ENCODE measurements at regions not wholly inside any gene's neighbourhood (a gene's known extent, or its start where the extent isn't known, plus 50 kb on each side); places are given as distances from the start of the nearest gene placed in this dataset.
A peak's percentile ranks its signal among the peaks of the same experiment; 100 is the strongest.
"Not testable (repeated sequence)": the region's sequence is repeated elsewhere in the genome, so short reads cannot be mapped to it uniquely, and the experiment has no call there.

- no peaks in the 10 kb centered on the region for H3K9me3 ChIP-seq (ENCODE audit: control insufficient read depth, insufficient read depth, low read length)
- no peaks in the 10 kb centered on the region for H3K4me1 ChIP-seq (ENCODE audit: control insufficient read depth, insufficient read depth, low read length)
- no peaks in the 10 kb centered on the region for H3K36me3 ChIP-seq (ENCODE audit: control insufficient read depth, insufficient read depth, low read length)
- peak in 2 of 6 donors; percentile 30 to 40 for DNase-seq (ENCODE audit: low read depth in 4 of 6, low spot score in 6 of 6)
- H3K27ac ChIP-seq (ENCODE audit: low read depth, low read length) = no peak overlapping the region
- no peaks in the 10 kb centered on the region for H3K27me3 ChIP-seq (ENCODE audit: control insufficient read depth, insufficient read depth, low read length)
- no CpG with 5 or more reads among the region's 1 CpG for WGBS (ENCODE audit: insufficient coverage)
- H3K4me3 ChIP-seq (ENCODE audit: low read depth, low read length) = no peak overlapping the region
Measured at GRCh38 chr6:95879856-95880255, 135.9 kb upstream of the FUT9 start.

GRCh38 chr6:95882371-95882770 is 133.4 kb upstream of the FUT9 start:
- Histone ChIP-seq H3K27me3 (ENCODE audit: control insufficient read depth, insufficient read depth, low read length) (no peaks in the 10 kb centered on the region), H3K4me3 (ENCODE audit: low read depth, low read length) (no peak overlapping the region), H3K4me1 (ENCODE audit: control insufficient read depth, insufficient read depth, low read length) (no peaks in the 10 kb centered on the region), H3K36me3 (ENCODE audit: control insufficient read depth, insufficient read depth, low read length) (no peaks in the 10 kb centered on the region), H3K9me3 (ENCODE audit: control insufficient read depth, insufficient read depth, low read length) (no peaks in the 10 kb centered on the region), H3K27ac (ENCODE audit: low read depth, low read length) (no peak overlapping the region)
- WGBS (ENCODE audit: insufficient coverage) = no CpG with 5 or more reads among the region's 4 CpGs
- peak in 1 of 6 donors; percentile 4 for DNase-seq (ENCODE audit: low read depth in 4 of 6, low spot score in 6 of 6)

GRCh38 chr6:95888711-95889110 is 127.1 kb upstream of the FUT9 start:
- H3K4me3 ChIP-seq (ENCODE audit: low read depth, low read length); DNase-seq (ENCODE audit: low read depth in 4 of 6, low spot score in 6 of 6); H3K9me3 ChIP-seq (ENCODE audit: control insufficient read depth, insufficient read depth, low read length); H3K4me1 ChIP-seq (ENCODE audit: control insufficient read depth, insufficient read depth, low read length); H3K36me3 ChIP-seq (ENCODE audit: control insufficient read depth, insufficient read depth, low read length); H3K27ac ChIP-seq (ENCODE audit: low read depth, low read length); H3K27me3 ChIP-seq (ENCODE audit: control insufficient read depth, insufficient read depth, low read length): not testable (repeated sequence)
- WGBS (ENCODE audit: insufficient coverage) = 100% methylated on average over 1 of the region's 2 CpGs

- no peak for DNase-seq (ENCODE audit: low read depth in 4 of 6, low spot score in 6 of 6)
- Histone ChIP-seq H3K27ac (ENCODE audit: low read depth, low read length) (no peak overlapping the region), H3K9me3 (ENCODE audit: control insufficient read depth, insufficient read depth, low read length) (no peaks in the 10 kb centered on the region), H3K4me1 (ENCODE audit: control insufficient read depth, insufficient read depth, low read length) (no peaks in the 10 kb centered on the region), H3K4me3 (ENCODE audit: low read depth, low read length) (no peak overlapping the region), H3K36me3 (ENCODE audit: control insufficient read depth, insufficient read depth, low read length) (no peaks in the 10 kb centered on the region), H3K27me3 (ENCODE audit: control insufficient read depth, insufficient read depth, low read length) (no peaks in the 10 kb centered on the region)
- WGBS (ENCODE audit: insufficient coverage) = no CpG with 5 or more reads among the region's 3 CpGs
Measured at GRCh38 chr6:95905132-95905531, 110.6 kb upstream of the FUT9 start.

GRCh38 chr6:95917034-95917433 is 98.7 kb upstream of the FUT9 start:
- Histone ChIP-seq H3K4me3 (ENCODE audit: low read depth, low read length) (no peak overlapping the region), H3K9me3 (ENCODE audit: control insufficient read depth, insufficient read depth, low read length) (no peaks in the 10 kb centered on the region), H3K27me3 (ENCODE audit: control insufficient read depth, insufficient read depth, low read length) (no peaks in the 10 kb centered on the region), H3K4me1 (ENCODE audit: control insufficient read depth, insufficient read depth, low read length) (no peaks in the 10 kb centered on the region), H3K36me3 (ENCODE audit: control insufficient read depth, insufficient read depth, low read length) (no peaks in the 10 kb centered on the region), H3K27ac (ENCODE audit: low read depth, low read length) (no peak overlapping the region)
- no CpG with 5 or more reads among the region's 2 CpGs for WGBS (ENCODE audit: insufficient coverage)
- DNase-seq (ENCODE audit: low read depth in 4 of 6, low spot score in 6 of 6) = no peak

- 86% methylated on average over 1 of the region's 1 CpG for WGBS (ENCODE audit: insufficient coverage)
- Histone ChIP-seq H3K27ac (ENCODE audit: low read depth, low read length) (no peak overlapping the region), H3K4me1 (ENCODE audit: control insufficient read depth, insufficient read depth, low read length) (no peaks in the 10 kb centered on the region), H3K4me3 (ENCODE audit: low read depth, low read length) (no peak overlapping the region), H3K27me3 (ENCODE audit: control insufficient read depth, insufficient read depth, low read length) (no peaks in the 10 kb centered on the region), H3K9me3 (ENCODE audit: control insufficient read depth, insufficient read depth, low read length) (no peaks in the 10 kb centered on the region), H3K36me3 (ENCODE audit: control insufficient read depth, insufficient read depth, low read length) (no peaks in the 10 kb centered on the region)
- no peak for DNase-seq (ENCODE audit: low read depth in 4 of 6, low spot score in 6 of 6)
Measured at GRCh38 chr6:95923518-95923917, 92.3 kb upstream of the FUT9 start.

- Histone ChIP-seq H3K9me3 (ENCODE audit: control insufficient read depth, insufficient read depth, low read length) (no peaks in the 10 kb centered on the region), H3K4me1 (ENCODE audit: control insufficient read depth, insufficient read depth, low read length) (no peaks in the 10 kb centered on the region), H3K4me3 (ENCODE audit: low read depth, low read length) (no peak overlapping the region), H3K36me3 (ENCODE audit: control insufficient read depth, insufficient read depth, low read length) (no peaks in the 10 kb centered on the region), H3K27ac (ENCODE audit: low read depth, low read length) (no peak overlapping the region), H3K27me3 (ENCODE audit: control insufficient read depth, insufficient read depth, low read length) (no peaks in the 10 kb centered on the region)
- no peak for DNase-seq (ENCODE audit: low read depth in 4 of 6, low spot score in 6 of 6)
- no CpG with 5 or more reads among the region's 2 CpGs for WGBS (ENCODE audit: insufficient coverage)
Measured at GRCh38 chr6:95935736-95936135, 80.0 kb upstream of the FUT9 start.

- Histone ChIP-seq H3K9me3 (ENCODE audit: control insufficient read depth, insufficient read depth, low read length) (peaks cover 1% of the 10 kb centered on the region), H3K4me1 (ENCODE audit: control insufficient read depth, insufficient read depth, low read length) (no peaks in the 10 kb centered on the region), H3K27ac (ENCODE audit: low read depth, low read length) (no peak overlapping the region), H3K4me3 (ENCODE audit: low read depth, low read length) (no peak overlapping the region), H3K27me3 (ENCODE audit: control insufficient read depth, insufficient read depth, low read length) (no peaks in the 10 kb centered on the region), H3K36me3 (ENCODE audit: control insufficient read depth, insufficient read depth, low read length) (no peaks in the 10 kb centered on the region)
- WGBS (ENCODE audit: insufficient coverage) = no CpG with 5 or more reads among the region's 2 CpGs
- DNase-seq (ENCODE audit: low read depth in 4 of 6, low spot score in 6 of 6) = no peak
Measured at GRCh38 chr6:95946906-95947305, 68.9 kb upstream of the FUT9 start.

GRCh38 chr6:95948324-95948723 is 67.5 kb upstream of the FUT9 start:
- Histone ChIP-seq H3K9me3 (ENCODE audit: control insufficient read depth, insufficient read depth, low read length) (peaks cover 1% of the 10 kb centered on the region), H3K36me3 (ENCODE audit: control insufficient read depth, insufficient read depth, low read length) (no peaks in the 10 kb centered on the region), H3K4me3 (ENCODE audit: low read depth, low read length) (no peak overlapping the region), H3K4me1 (ENCODE audit: control insufficient read depth, insufficient read depth, low read length) (no peaks in the 10 kb centered on the region), H3K27me3 (ENCODE audit: control insufficient read depth, insufficient read depth, low read length) (no peaks in the 10 kb centered on the region), H3K27ac (ENCODE audit: low read depth, low read length) (no peak overlapping the region)
- DNase-seq (ENCODE audit: low read depth in 4 of 6, low spot score in 6 of 6) = no peak
- no CpG with 5 or more reads among the region's 1 CpG for WGBS (ENCODE audit: insufficient coverage)

- H3K4me1 ChIP-seq (ENCODE audit: control insufficient read depth, insufficient read depth, low read length) = no peaks in the 10 kb centered on the region
- peaks cover 1% of the 10 kb centered on the region for H3K9me3 ChIP-seq (ENCODE audit: control insufficient read depth, insufficient read depth, low read length)
- no peak overlapping the region for H3K4me3 ChIP-seq (ENCODE audit: low read depth, low read length)
- DNase-seq (ENCODE audit: low read depth in 4 of 6, low spot score in 6 of 6) = no peak
- no peaks in the 10 kb centered on the region for H3K36me3 ChIP-seq (ENCODE audit: control insufficient read depth, insufficient read depth, low read length)
- no peak overlapping the region for H3K27ac ChIP-seq (ENCODE audit: low read depth, low read length)
- no peaks in the 10 kb centered on the region for H3K27me3 ChIP-seq (ENCODE audit: control insufficient read depth, insufficient read depth, low read length)
- no CpG with 5 or more reads among the region's 2 CpGs for WGBS (ENCODE audit: insufficient coverage)
Measured at GRCh38 chr6:95949985-95950384, 65.8 kb upstream of the FUT9 start.
